Chondrocyte (in vitro differentiated cells): ENCODE measurements at regions not wholly inside any gene's neighbourhood (a gene's known extent, or its start where the extent isn't known, plus 50 kb on each side); places are given as distances from the start of the nearest gene placed in this dataset.

Source experiments
- DNase-seq: peaks from one replicate; pipeline ENCODE4 v3.0.0; 2021; ENCODE audit warnings: mixed read lengths, low spot score
- H3K27ac Mint-ChIP-seq: one replicate; pipeline ENCODE4 v1.8.0; 2021; ENCODE audit warnings: mild to moderate bottlenecking, moderate library complexity, mixed read lengths; ENCODE audit not compliant: unreplicated experiment
- H3K27me3 Mint-ChIP-seq: 2 replicates; pipeline ENCODE4 v1.8.0; 2021; ENCODE audit warnings: low read depth, mixed read lengths
- H3K36me3 Mint-ChIP-seq: 2 replicates; pipeline ENCODE4 v1.8.0; 2021; ENCODE audit warnings: low read depth, mixed read lengths
- H3K4me1 Mint-ChIP-seq: 2 replicates; pipeline ENCODE4 v1.8.0; 2021; ENCODE audit warnings: low read depth, mild to moderate bottlenecking, mixed read lengths
- H3K4me3 Mint-ChIP-seq: one replicate; pipeline ENCODE4 v1.8.0; 2021; ENCODE audit warnings: mild to moderate bottlenecking, moderate library complexity, mixed read lengths; ENCODE audit not compliant: unreplicated experiment
- H3K9me3 Mint-ChIP-seq: 2 replicates; pipeline ENCODE4 v1.8.0; 2021; ENCODE audit warnings: low read depth, mixed read lengths
- CTCF ChIP-seq: fragments of 200-600 bp; sonication (generic); IDR thresholded peaks from 2 replicates; pipeline ENCODE4 v1.5.0; 2021; ENCODE audit warnings: antibody characterized with exemption, mild to moderate bottlenecking, moderate library complexity

- no peak overlapping the region for H3K4me3 Mint-ChIP-seq
- peaks cover 40% of the 10 kb centered on the region for H3K9me3 Mint-ChIP-seq
- H3K4me1 Mint-ChIP-seq = no peaks in the 10 kb centered on the region
- H3K36me3 Mint-ChIP-seq = peaks cover 13% of the 10 kb centered on the region
- TF ChIP-seq CTCF = no peak
- no peak for DNase-seq
- peaks cover 40% of the 10 kb centered on the region for H3K27me3 Mint-ChIP-seq
- no peak overlapping the region for H3K27ac Mint-ChIP-seq
Observed at GRCh38 chr22:44378380-44378779, 65.6 kb upstream of the SHISAL1 start.

- DNase-seq = no peak
- Mint-ChIP-seq H3K27me3 (peaks cover 23% of the 10 kb centered on the region), H3K4me1 (no peaks in the 10 kb centered on the region), H3K9me3 (peaks cover 40% of the 10 kb centered on the region), H3K36me3 (peaks cover 14% of the 10 kb centered on the region), H3K4me3 (no peak overlapping the region), H3K27ac (no peak overlapping the region)
- TF ChIP-seq CTCF = no peak
Observed at GRCh38 chr22:44375451-44375850, 62.7 kb upstream of the SHISAL1 start.

GRCh38 chr22:44373234-44373633 is 60.5 kb upstream of the SHISAL1 start:
- H3K36me3 Mint-ChIP-seq = peaks cover 14% of the 10 kb centered on the region
- H3K4me3 Mint-ChIP-seq = no peak overlapping the region
- peak; percentile 49 for DNase-seq
- H3K9me3 Mint-ChIP-seq = peaks cover 38% of the 10 kb centered on the region
- H3K4me1 Mint-ChIP-seq = no peaks in the 10 kb centered on the region
- H3K27ac Mint-ChIP-seq = no peak overlapping the region
- peaks cover 18% of the 10 kb centered on the region for H3K27me3 Mint-ChIP-seq
- no peak for TF ChIP-seq CTCF

- no peak for TF ChIP-seq CTCF
- no peaks in the 10 kb centered on the region for H3K4me1 Mint-ChIP-seq
- peak; percentile 28 for DNase-seq
- H3K27ac Mint-ChIP-seq = no peak overlapping the region
- H3K4me3 Mint-ChIP-seq = no peak overlapping the region
- H3K36me3 Mint-ChIP-seq = peaks cover 13% of the 10 kb centered on the region
- peaks cover 33% of the 10 kb centered on the region for H3K9me3 Mint-ChIP-seq
- H3K27me3 Mint-ChIP-seq = peaks cover 14% of the 10 kb centered on the region
Observed at GRCh38 chr22:44372611-44373010, 59.9 kb upstream of the SHISAL1 start.

GRCh38 chr22:44371741-44372525 is 59.2 kb upstream of the SHISAL1 start:
- TF ChIP-seq CTCF = no peak
- Mint-ChIP-seq H3K36me3 (peaks cover 13% of the 10 kb centered on the region), H3K4me3 (no peak overlapping the region)

More at GRCh38 chr22:44371741-44372525, 59.2 kb upstream of the SHISAL1 start:
- peaks cover 28% of the 10 kb centered on the region for H3K9me3 Mint-ChIP-seq
- DNase-seq = peak; percentile 39
- H3K4me1 Mint-ChIP-seq = peaks cover 2% of the 10 kb centered on the region
- peaks cover 13% of the 10 kb centered on the region for H3K27me3 Mint-ChIP-seq
- H3K27ac Mint-ChIP-seq = no peak overlapping the region
